ENCODE measurements at regions not wholly inside any gene's neighbourhood (a gene's known extent, or its start where the extent isn't known, plus 50 kb on each side); places are given as distances from the start of the nearest gene placed in this dataset.

DNA sequence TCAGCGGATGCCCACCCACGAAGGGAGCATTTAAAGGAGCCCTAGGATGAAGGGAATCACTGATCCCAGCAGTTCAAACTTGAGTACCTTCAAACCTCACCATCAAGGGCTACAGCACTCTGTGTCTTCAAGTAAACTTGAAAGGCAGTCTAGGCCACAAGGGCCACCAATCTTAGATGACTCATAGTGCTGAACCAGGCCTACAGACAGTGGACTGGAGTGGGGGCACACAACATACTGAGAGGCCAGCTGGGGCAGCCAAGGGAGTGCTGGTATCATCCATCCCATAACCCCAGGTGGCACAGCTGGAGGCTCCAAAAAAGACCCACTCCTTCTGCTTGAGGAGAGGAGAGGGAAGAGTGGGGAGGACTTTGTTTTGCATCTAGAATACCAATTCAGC, 345.4 kb downstream of the DUSP10 start:
- H2AFZ ChIP-seq (ENCODE audit: insufficient read depth, low read depth, low read length, poor library complexity, severe bottlenecking): no peak overlapping the region
- H4K20me1 ChIP-seq (ENCODE audit: control insufficient read depth, insufficient read depth, low read length, poor library complexity, severe bottlenecking): no peaks in the 10 kb centered on the region
- peaks cover 0 to 9% (median 7%) of the 10 kb centered on the region in 4 experiments for H3K27me3 ChIP-seq (replicated peaks in 1 of 4; ENCODE audit: control extremely low read depth in 1 of 4, control insufficient read depth in 3 of 4, insufficient read depth in 4 of 4, low read length in 3 of 4)
- H3K4me3 ChIP-seq (ENCODE audit: control extremely low read depth in 1 of 5, extremely low read depth in 1 of 5, insufficient read depth in 1 of 5, low read depth in 2 of 5, low read length in 4 of 5): no peak overlapping the region
- CTCF ChIA-PET: no interaction called here
- Mint-ChIP-seq H3K27me3 (peaks cover 30% of the 10 kb centered on the region), H3K4me3 (no peak overlapping the region), H3K27ac (no peak overlapping the region), H3K4me1 (no peaks in the 10 kb centered on the region), H3K9me3 (ENCODE audit: insufficient read depth) (no peaks in the 10 kb centered on the region)
- H3K79me2 ChIP-seq (ENCODE audit: control insufficient read depth, insufficient read depth, low read length): no peaks in the 10 kb centered on the region
- DNase-seq (no peak), ATAC-seq (ENCODE audit: low read depth) (no peak)
- intact Hi-C loops (cut with micrococcal nuclease): no loop called here
- no peak overlapping the region for H3K27ac ChIP-seq (ENCODE audit: low read length in 2 of 2)
- H3K36me3 ChIP-seq (replicated peaks in 1 of 2; ENCODE audit: control extremely low read depth in 1 of 2, control insufficient read depth in 1 of 2, extremely low read depth in 1 of 2, insufficient read depth in 2 of 2, low read length in 1 of 2): no peaks in the 10 kb centered on the region
- peaks cover 2 to 3% (median 2%) of the 10 kb centered on the region in 3 donors for H3K9me3 ChIP-seq (ENCODE audit: control extremely low read depth in 1 of 3, control insufficient read depth in 2 of 3, insufficient read depth in 1 of 3, low read length in 2 of 3)
- POLR2A ChIA-PET: no interaction called here
- no CpG with 5 or more reads among the region's 2 CpGs for WGBS (ENCODE audit: insufficient coverage)
- no peak overlapping the region for H3K4me2 ChIP-seq (replicated peaks; ENCODE audit: low read depth, low read length, poor library complexity, severe bottlenecking)
- no peaks in the 10 kb centered on the region for H3K4me1 ChIP-seq (ENCODE audit: control insufficient read depth in 2 of 2, insufficient read depth in 2 of 2, low read length in 2 of 2)
- TF ChIP-seq EZH2 (IDR thresholded peaks at IDR 0.05; ENCODE audit: borderline replicate concordance, insufficient read depth, low read depth, low read length, poor library complexity, severe bottlenecking): no peak
- TF ChIP-seq, protein P1, sequence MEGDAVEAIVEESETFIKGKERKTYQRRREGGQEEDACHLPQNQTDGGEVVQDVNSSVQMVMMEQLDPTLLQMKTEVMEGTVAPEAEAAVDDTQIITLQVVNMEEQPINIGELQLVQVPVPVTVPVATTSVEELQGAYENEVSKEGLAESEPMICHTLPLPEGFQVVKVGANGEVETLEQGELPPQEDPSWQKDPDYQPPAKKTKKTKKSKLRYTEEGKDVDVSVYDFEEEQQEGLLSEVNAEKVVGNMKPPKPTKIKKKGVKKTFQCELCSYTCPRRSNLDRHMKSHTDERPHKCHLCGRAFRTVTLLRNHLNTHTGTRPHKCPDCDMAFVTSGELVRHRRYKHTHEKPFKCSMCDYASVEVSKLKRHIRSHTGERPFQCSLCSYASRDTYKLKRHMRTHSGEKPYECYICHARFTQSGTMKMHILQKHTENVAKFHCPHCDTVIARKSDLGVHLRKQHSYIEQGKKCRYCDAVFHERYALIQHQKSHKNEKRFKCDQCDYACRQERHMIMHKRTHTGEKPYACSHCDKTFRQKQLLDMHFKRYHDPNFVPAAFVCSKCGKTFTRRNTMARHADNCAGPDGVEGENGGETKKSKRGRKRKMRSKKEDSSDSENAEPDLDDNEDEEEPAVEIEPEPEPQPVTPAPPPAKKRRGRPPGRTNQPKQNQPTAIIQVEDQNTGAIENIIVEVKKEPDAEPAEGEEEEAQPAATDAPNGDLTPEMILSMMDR (IDR thresholded peaks at IDR 0.05): no peak
- no peak overlapping the region for H3K9ac ChIP-seq (ENCODE audit: low read length)

DNA sequence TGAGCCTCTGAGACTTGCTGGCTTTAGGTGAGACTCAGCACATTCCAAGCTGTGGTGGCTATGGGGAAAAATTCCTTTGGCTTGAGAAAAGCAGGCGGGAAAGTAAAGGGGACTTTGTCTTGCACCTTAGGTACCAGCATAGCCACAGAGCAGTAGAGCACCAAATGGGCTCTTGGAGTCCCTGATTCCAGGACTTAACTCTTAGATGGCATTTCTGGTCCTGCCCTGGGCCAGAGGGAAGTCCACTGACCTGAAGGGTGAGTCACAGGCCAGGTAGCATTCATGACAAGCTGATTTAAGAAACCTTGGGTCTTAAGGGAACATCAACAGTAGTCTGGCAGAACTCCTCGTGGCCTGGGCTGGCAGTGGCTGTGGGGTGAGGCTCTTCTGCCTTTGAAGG, 344.7 kb downstream of the DUSP10 start:
- H3K9ac ChIP-seq (ENCODE audit: low read length): no peak overlapping the region
- no peak overlapping the region for H3K4me3 ChIP-seq (ENCODE audit: control extremely low read depth in 1 of 5, extremely low read depth in 1 of 5, insufficient read depth in 1 of 5, low read depth in 2 of 5, low read length in 4 of 5)
- POLR2A ChIA-PET: no interaction called here
- WGBS (ENCODE audit: insufficient coverage): 75% methylated on average over 2 of the region's 2 CpGs
- DNase-seq: peak; percentile 2
- Mint-ChIP-seq H3K27me3 (peaks cover 29% of the 10 kb centered on the region), H3K27ac (no peak overlapping the region), H3K4me1 (no peaks in the 10 kb centered on the region), H3K4me3 (no peak overlapping the region), H3K9me3 (ENCODE audit: insufficient read depth) (no peaks in the 10 kb centered on the region)
- H3K4me2 ChIP-seq (replicated peaks; ENCODE audit: low read depth, low read length, poor library complexity, severe bottlenecking): no peak overlapping the region
- peaks cover 2 to 3% (median 2%) of the 10 kb centered on the region in 3 donors for H3K9me3 ChIP-seq (ENCODE audit: control extremely low read depth in 1 of 3, control insufficient read depth in 2 of 3, insufficient read depth in 1 of 3, low read length in 2 of 3)
- H3K27ac ChIP-seq (ENCODE audit: low read length in 2 of 2): no peak overlapping the region
- H3K79me2 ChIP-seq (ENCODE audit: control insufficient read depth, insufficient read depth, low read length): no peaks in the 10 kb centered on the region
- no peak for ATAC-seq (ENCODE audit: low read depth)
- no peaks in the 10 kb centered on the region for H3K4me1 ChIP-seq (ENCODE audit: control insufficient read depth in 2 of 2, insufficient read depth in 2 of 2, low read length in 2 of 2)
- CTCF ChIA-PET: no interaction called here
- H3K36me3 ChIP-seq (replicated peaks in 1 of 2; ENCODE audit: control extremely low read depth in 1 of 2, control insufficient read depth in 1 of 2, extremely low read depth in 1 of 2, insufficient read depth in 2 of 2, low read length in 1 of 2): no peaks in the 10 kb centered on the region
- intact Hi-C loops (cut with micrococcal nuclease): no loop called here
- H3K27me3 ChIP-seq (replicated peaks in 1 of 4; ENCODE audit: control extremely low read depth in 1 of 4, control insufficient read depth in 3 of 4, insufficient read depth in 4 of 4, low read length in 3 of 4): peaks cover 0 to 9% (median 7%) of the 10 kb centered on the region in 4 experiments
- no peak overlapping the region for H2AFZ ChIP-seq (ENCODE audit: insufficient read depth, low read depth, low read length, poor library complexity, severe bottlenecking)
- no peaks in the 10 kb centered on the region for H4K20me1 ChIP-seq (ENCODE audit: control insufficient read depth, insufficient read depth, low read length, poor library complexity, severe bottlenecking)
- TF ChIP-seq EZH2 (IDR thresholded peaks at IDR 0.05; ENCODE audit: borderline replicate concordance, insufficient read depth, low read depth, low read length, poor library complexity, severe bottlenecking): no peak
- TF ChIP-seq, protein P1 (IDR thresholded peaks at IDR 0.05): no peak

Data from B cell (primary cell).